ENCODE measurements at regions not wholly inside any gene's neighbourhood (a gene's known extent, or its start where the extent isn't known, plus 50 kb on each side); places are given as distances from the start of the nearest gene placed in this dataset.
"Not testable (repeated sequence)": the region's sequence is repeated elsewhere in the genome, so short reads cannot be mapped to it uniquely, and the experiment has no call there.

- no peak for DNase-seq (ENCODE audit: low spot score)
Measured at GRCh38 chrX:55142206-55142918, 53.5 kb downstream of the PAGE2 start.

GRCh38 chrX:55142919-55143310 is 54.1 kb downstream of the PAGE2 start:
- no peak for DNase-seq (ENCODE audit: low spot score)

- no peak for DNase-seq (ENCODE audit: low spot score)
Measured at GRCh38 chrX:55143621-55144020, 54.8 kb downstream of the PAGE2 start.

GRCh38 chrX:55144697-55145096 is 55.9 kb downstream of the PAGE2 start:
- no peak for DNase-seq (ENCODE audit: low spot score)

GRCh38 chrX:55149242-55149641 is 60.4 kb downstream of the PAGE2 start:
- no peak for DNase-seq (ENCODE audit: low spot score)

GRCh38 chrX:55151199-55151598 is 62.4 kb downstream of the PAGE2 start:
- no peak for DNase-seq (ENCODE audit: low spot score)

- peak; percentile 28 for DNase-seq (ENCODE audit: low spot score)
Measured at GRCh38 chrX:55159551-55159950, 60.6 kb upstream of the PAGE5 start.

GRCh38 chrX:55160685-55161552 is 59.2 kb upstream of the PAGE5 start:
- DNase-seq (ENCODE audit: low spot score), result peak; percentile 91

- no peak for DNase-seq (ENCODE audit: low spot score)
Measured at GRCh38 chrX:55161581-55161980, 58.6 kb upstream of the PAGE5 start.

- no peak for DNase-seq (ENCODE audit: low spot score)
Measured at GRCh38 chrX:55163171-55163570, 57.0 kb upstream of the PAGE5 start.

GRCh38 chrX:55165026-55165425 is 55.1 kb upstream of the PAGE5 start:
- DNase-seq (ENCODE audit: low spot score), result not testable (repeated sequence)

GRCh38 chrX:55167124-55167803 is 52.9 kb upstream of the PAGE5 start:
- DNase-seq (ENCODE audit: low spot score), result no peak

- no peak for DNase-seq (ENCODE audit: low spot score)
Measured at GRCh38 chrX:55167901-55168300, 52.2 kb upstream of the PAGE5 start.

GRCh38 chrX:55169782-55170181 is 50.4 kb upstream of the PAGE5 start:
- no peak for DNase-seq (ENCODE audit: low spot score)

Data from CD4-positive, alpha-beta T cell treated with Interleukin-2 at 100 ng/mL for 4 hours (primary cell).